CD8-positive, alpha-beta memory T cell (primary cell): ENCODE measurements at regions not wholly inside any gene's neighbourhood (a gene's known extent, or its start where the extent isn't known, plus 50 kb on each side); places are given as distances from the start of the nearest gene placed in this dataset.

Experiments
- CTCF ChIA-PET: fragments of 350-600 bp; sonication (Branson Sonifier 250); formaldehyde crosslinking; loops from one replicate; lab custom pipeline; 2021; ENCODE audit warnings: antibody characterized with exemption; lab: Charles Lee
- POLR2A ChIA-PET: fragments of 350-600 bp; sonication (Branson Sonifier 250); formaldehyde crosslinking; loops from one replicate; lab custom pipeline; 2021; ENCODE audit warnings: antibody characterized with exemption; lab: Charles Lee
- DNase-seq, 5 donors: peaks; one replicate each; pipeline versions ENCODE4 v3.0.0 to v3.0.0-alpha.2; 2020 to 2022; ENCODE audit warnings: mixed read lengths in 1 of 5
- H3K27ac ChIP-seq: one replicate; pipeline ENCODE4 v1.7.0; 2013; ENCODE audit warnings: low read depth, mild to moderate bottlenecking, low read length, moderate library complexity
- H3K27me3 ChIP-seq: 2 replicates; pipeline ENCODE4 v1.7.0; 2013; ENCODE audit warnings: low read length, mild to moderate bottlenecking; ENCODE audit not compliant: insufficient read depth, poor library complexity, severe bottlenecking
- H3K36me3 ChIP-seq: 2 replicates; pipeline ENCODE4 v1.7.0; 2013; ENCODE audit warnings: mild to moderate bottlenecking, low read length, moderate library complexity; ENCODE audit not compliant: insufficient read depth
- H3K4me1 ChIP-seq: 2 replicates; pipeline ENCODE4 v1.7.0; 2013; ENCODE audit warnings: mild to moderate bottlenecking, low read length, moderate library complexity; ENCODE audit not compliant: insufficient read depth
- H3K4me3 ChIP-seq: 2 replicates; pipeline ENCODE4 v1.7.0; 2013; ENCODE audit warnings: mild to moderate bottlenecking, low read length
- H3K9me3 ChIP-seq: 2 replicates; pipeline ENCODE4 v1.7.0; 2013; ENCODE audit warnings: mild to moderate bottlenecking, low read length
- H3K27ac Mint-ChIP-seq, 8 donors: one replicate each; pipeline ENCODE4 v1.8.0; 2020 to 2021; ENCODE audit warnings: mixed read lengths in 8 of 8, mild to moderate bottlenecking in 6 of 8, inconsistent platforms in 3 of 8, moderate library complexity in 3 of 8
- H3K27me3 Mint-ChIP-seq, 2 donors: one replicate each; pipeline ENCODE4 v1.8.0; 2020 to 2021; ENCODE audit warnings: mixed read lengths in 2 of 2, mild to moderate bottlenecking in 1 of 2, moderate library complexity in 1 of 2
- H3K36me3 Mint-ChIP-seq, 3 donors: one replicate each; pipeline ENCODE4 v1.8.0; 2020 to 2021; ENCODE audit warnings: mixed read lengths in 3 of 3, inconsistent platforms in 1 of 3, mild to moderate bottlenecking in 1 of 3
- H3K4me1 Mint-ChIP-seq, 3 donors: one replicate each; pipeline ENCODE4 v1.8.0; 2020 to 2021; ENCODE audit warnings: mixed read lengths in 3 of 3, inconsistent platforms in 1 of 3, mild to moderate bottlenecking in 1 of 3
- H3K4me3 Mint-ChIP-seq, 7 donors: one replicate each; pipeline ENCODE4 v1.8.0; 2020 to 2021; ENCODE audit warnings: mixed read lengths in 7 of 7, mild to moderate bottlenecking in 6 of 7, moderate library complexity in 4 of 7, inconsistent platforms in 2 of 7
- H3K9me3 Mint-ChIP-seq, 5 donors: one replicate each; pipeline ENCODE4 v1.8.0; 2020 to 2022; ENCODE audit warnings: mixed read lengths in 5 of 5, mild to moderate bottlenecking in 3 of 5, moderate library complexity in 2 of 5, inconsistent platforms in 1 of 5

- no peak overlapping the region for H3K4me3 Mint-ChIP-seq
- H3K4me1 Mint-ChIP-seq: peaks cover 9 to 13% (median 13%) of the 10 kb centered on the region in 3 donors
- no peak overlapping the region for H3K27ac ChIP-seq
- no peak for DNase-seq
- H3K9me3 Mint-ChIP-seq: no peaks in the 10 kb centered on the region
- CTCF ChIA-PET: no interaction called here
- H3K36me3 ChIP-seq: no peaks in the 10 kb centered on the region
- H3K4me3 ChIP-seq: no peak overlapping the region
- peaks cover 4% of the 10 kb centered on the region for H3K4me1 ChIP-seq
- no peaks in the 10 kb centered on the region for H3K9me3 ChIP-seq
- H3K27me3 ChIP-seq: no peaks in the 10 kb centered on the region
- POLR2A ChIA-PET: no interaction called here
- peaks cover 0 to 2% (median 0%) of the 10 kb centered on the region in 3 donors for H3K36me3 Mint-ChIP-seq
- peaks cover 15 to 31% of the 10 kb centered on the region in 2 donors for H3K27me3 Mint-ChIP-seq
- peak overlapping the region in 1 of 8 donors; percentile 56 for H3K27ac Mint-ChIP-seq
These were observed 242.6 kb upstream of the MVB12B start for GRCh38 chr9:126084008-126084407.

GRCh38 chr9:126084696-126085095, 241.9 kb upstream of the MVB12B start:
- H3K4me1 ChIP-seq: peaks cover 4% of the 10 kb centered on the region
- no peak overlapping the region for H3K4me3 Mint-ChIP-seq
- no peaks in the 10 kb centered on the region for H3K36me3 ChIP-seq
- H3K27ac ChIP-seq: no peak overlapping the region
- no peaks in the 10 kb centered on the region for H3K9me3 ChIP-seq
- no peaks in the 10 kb centered on the region for H3K27me3 ChIP-seq
- H3K27ac Mint-ChIP-seq: no peak overlapping the region
- H3K27me3 Mint-ChIP-seq: peaks cover 13 to 25% of the 10 kb centered on the region in 2 donors
- POLR2A ChIA-PET: no interaction called here
- no peak overlapping the region for H3K4me3 ChIP-seq
- peaks cover 0 to 2% (median 0%) of the 10 kb centered on the region in 3 donors for H3K36me3 Mint-ChIP-seq
- DNase-seq: no peak
- H3K9me3 Mint-ChIP-seq: no peaks in the 10 kb centered on the region
- CTCF ChIA-PET: no interaction called here
- peaks cover 9 to 13% (median 13%) of the 10 kb centered on the region in 3 donors for H3K4me1 Mint-ChIP-seq

- Histone ChIP-seq H3K36me3 (no peaks in the 10 kb centered on the region), H3K27me3 (no peaks in the 10 kb centered on the region), H3K4me1 (peaks cover 4% of the 10 kb centered on the region), H3K9me3 (no peaks in the 10 kb centered on the region), H3K27ac (no peak overlapping the region), H3K4me3 (no peak overlapping the region)
- H3K4me1 Mint-ChIP-seq: peaks cover 9 to 13% (median 13%) of the 10 kb centered on the region in 3 donors
- no peaks in the 10 kb centered on the region for H3K9me3 Mint-ChIP-seq
- ChIA-PET POLR2A (no interaction called here), CTCF (interaction anchor here (1.4 kb wide), 1 partner anchor 10 kb away, joined by 3 read pairs; no protein-coding TSS in a partner anchor)
- H3K27me3 Mint-ChIP-seq: peaks cover 9 to 25% of the 10 kb centered on the region in 2 donors
- H3K27ac Mint-ChIP-seq: no peak overlapping the region
- H3K4me3 Mint-ChIP-seq: no peak overlapping the region
- H3K36me3 Mint-ChIP-seq: peaks cover 0 to 2% (median 0%) of the 10 kb centered on the region in 3 donors
- DNase-seq: no peak
These were observed 241.5 kb upstream of the MVB12B start for GRCh38 chr9:126085170-126085569.

GRCh38 chr9:126088336-126088735, 238.3 kb upstream of the MVB12B start:
- no peaks in the 10 kb centered on the region for H3K9me3 Mint-ChIP-seq
- ChIA-PET POLR2A (no interaction called here), CTCF (no interaction called here)
- no peak overlapping the region for H3K4me3 Mint-ChIP-seq
- no peak overlapping the region for H3K27ac Mint-ChIP-seq
- no peak overlapping the region for H3K27ac ChIP-seq
- H3K4me3 ChIP-seq: no peak overlapping the region
- DNase-seq: no peak
- H3K4me1 Mint-ChIP-seq: peaks cover 9 to 13% (median 13%) of the 10 kb centered on the region in 3 donors
- H3K36me3 ChIP-seq: no peaks in the 10 kb centered on the region
- H3K27me3 Mint-ChIP-seq: peaks cover 9 to 29% of the 10 kb centered on the region in 2 donors
- H3K9me3 ChIP-seq: no peaks in the 10 kb centered on the region
- H3K27me3 ChIP-seq: no peaks in the 10 kb centered on the region
- peaks cover 4% of the 10 kb centered on the region for H3K4me1 ChIP-seq
- peaks cover 0 to 2% (median 0%) of the 10 kb centered on the region in 3 donors for H3K36me3 Mint-ChIP-seq

GRCh38 chr9:126089789-126090188, 236.8 kb upstream of the MVB12B start:
- Histone ChIP-seq H3K27ac (no peak overlapping the region), H3K4me3 (no peak overlapping the region), H3K9me3 (no peaks in the 10 kb centered on the region), H3K36me3 (no peaks in the 10 kb centered on the region), H3K27me3 (no peaks in the 10 kb centered on the region), H3K4me1 (no peaks in the 10 kb centered on the region)
- Mint-ChIP-seq H3K36me3 (no peaks in the 10 kb centered on the region), H3K4me3 (no peak overlapping the region), H3K27me3 (peaks cover 6 to 23% of the 10 kb centered on the region in 2 donors), H3K9me3 (no peaks in the 10 kb centered on the region), H3K27ac (no peak overlapping the region), H3K4me1 (no peaks in the 10 kb centered on the region)
- DNase-seq: no peak
- POLR2A ChIA-PET: no interaction called here
- CTCF ChIA-PET: no interaction called here

GRCh38 chr9:126093771-126094170, 232.9 kb upstream of the MVB12B start:
- DNase-seq: no peak
- no peak overlapping the region for H3K4me3 Mint-ChIP-seq
- Histone ChIP-seq H3K4me1 (no peaks in the 10 kb centered on the region), H3K27me3 (no peaks in the 10 kb centered on the region), H3K4me3 (no peak overlapping the region), H3K27ac (no peak overlapping the region), H3K36me3 (no peaks in the 10 kb centered on the region), H3K9me3 (no peaks in the 10 kb centered on the region)
- CTCF ChIA-PET: no interaction called here
- no peaks in the 10 kb centered on the region for H3K9me3 Mint-ChIP-seq
- no peaks in the 10 kb centered on the region for H3K36me3 Mint-ChIP-seq
- H3K27ac Mint-ChIP-seq: no peak overlapping the region
- H3K4me1 Mint-ChIP-seq: no peaks in the 10 kb centered on the region
- POLR2A ChIA-PET: no interaction called here
- peaks cover 2 to 20% of the 10 kb centered on the region in 2 donors for H3K27me3 Mint-ChIP-seq

GRCh38 chr9:126095546-126096190, 231.0 kb upstream of the MVB12B start:
- no peak overlapping the region for H3K27ac ChIP-seq
- peak overlapping the region in 1 of 8 donors; percentile 29 for H3K27ac Mint-ChIP-seq
- H3K27me3 ChIP-seq: no peaks in the 10 kb centered on the region
- H3K9me3 ChIP-seq: no peaks in the 10 kb centered on the region
- ChIA-PET CTCF (interaction anchor here (0.7 kb wide), 1 partner anchor 10 kb away, joined by 3 read pairs; no protein-coding TSS in a partner anchor), POLR2A (no interaction called here)
- DNase-seq: no peak
- no peaks in the 10 kb centered on the region for H3K4me1 ChIP-seq
- H3K4me1 Mint-ChIP-seq: no peaks in the 10 kb centered on the region
- peaks cover 2 to 27% of the 10 kb centered on the region in 2 donors for H3K27me3 Mint-ChIP-seq
- no peaks in the 10 kb centered on the region for H3K36me3 ChIP-seq
- no peaks in the 10 kb centered on the region for H3K36me3 Mint-ChIP-seq
- no peaks in the 10 kb centered on the region for H3K9me3 Mint-ChIP-seq
- no peak overlapping the region for H3K4me3 ChIP-seq
- H3K4me3 Mint-ChIP-seq: no peak overlapping the region

- Mint-ChIP-seq H3K9me3 (no peaks in the 10 kb centered on the region), H3K4me3 (no peak overlapping the region), H3K27ac (no peak overlapping the region), H3K4me1 (no peaks in the 10 kb centered on the region), H3K27me3 (peaks cover 2 to 23% of the 10 kb centered on the region in 2 donors), H3K36me3 (no peaks in the 10 kb centered on the region)
- ChIA-PET POLR2A (no interaction called here), CTCF (no interaction called here)
- H3K27ac ChIP-seq: no peak overlapping the region
- H3K27me3 ChIP-seq: no peaks in the 10 kb centered on the region
- H3K9me3 ChIP-seq: no peaks in the 10 kb centered on the region
- H3K36me3 ChIP-seq: no peaks in the 10 kb centered on the region
- H3K4me1 ChIP-seq: no peaks in the 10 kb centered on the region
- no peak overlapping the region for H3K4me3 ChIP-seq
- DNase-seq: no peak
These were observed 230.3 kb upstream of the MVB12B start for GRCh38 chr9:126096340-126096739.
